ENCODE measurements at regions not wholly inside any gene's neighbourhood (a gene's known extent, or its start where the extent isn't known, plus 50 kb on each side); places are given as distances from the start of the nearest gene placed in this dataset.

GRCh38 chr17:73777131-73777449 is 132.8 kb upstream of the SDK2 start:
- Histone ChIP-seq H3K4me2 (ENCODE audit: insufficient read depth in 1 of 2, low read depth in 2 of 2, low read length in 2 of 2) (no peak overlapping the region), H2BK20ac (ENCODE audit: low read length) (no peak overlapping the region), H3K36me3 (ENCODE audit: control insufficient read depth in 2 of 4, insufficient read depth in 4 of 4, low read length in 3 of 4) (no peaks in the 10 kb centered on the region), H2BK120ac (replicated peaks; ENCODE audit: low read depth, low read length) (no peak overlapping the region), H3K4me3 (ENCODE audit: extremely low read depth in 1 of 4, insufficient read depth in 2 of 4, low read depth in 3 of 4, low read length in 4 of 4) (no peak overlapping the region), H3K27me3 (replicated peaks in 1 of 4; ENCODE audit: control insufficient read depth in 3 of 4, extremely low read depth in 1 of 4, insufficient read depth in 3 of 4, low read length in 3 of 4) (no peaks in the 10 kb centered on the region), H2BK5ac (ENCODE audit: low read depth, low read length) (no peak overlapping the region), H3K9me3 (ENCODE audit: insufficient read depth in 2 of 2, low read depth in 1 of 2, low read length in 1 of 2) (peaks cover 10 to 15% of the 10 kb centered on the region in 2 experiments), H2AFZ (ENCODE audit: low read length) (no peak overlapping the region), H2AK5ac (ENCODE audit: low read depth, low read length) (no peak overlapping the region), H3K56ac (replicated peaks; ENCODE audit: insufficient read length, low read depth, low read length) (no peak overlapping the region), H3K4ac (replicated peaks; ENCODE audit: insufficient read length, low read depth, low read length) (no peak overlapping the region), H4K20me1 (replicated peaks in 1 of 2; ENCODE audit: control insufficient read depth in 1 of 2, insufficient read depth in 2 of 2, low read length in 2 of 2) (no peaks in the 10 kb centered on the region), H3K9ac (replicated peaks in 1 of 4; ENCODE audit: extremely low read depth in 1 of 4, low read depth in 3 of 4, low read length in 3 of 4) (no peak overlapping the region), H3K79me1 (ENCODE audit: low read depth, low read length) (no peaks in the 10 kb centered on the region), H4K91ac (replicated peaks; ENCODE audit: insufficient read length, low read length) (no peak overlapping the region), H2BK12ac (ENCODE audit: low read depth, low read length) (no peak overlapping the region), H3K18ac (ENCODE audit: extremely low read depth, low read length) (no peak overlapping the region), H3K23ac (ENCODE audit: insufficient read length) (no peak overlapping the region), H3K23me2 (ENCODE audit: low read depth, low read length) (no peaks in the 10 kb centered on the region), H3K27ac (ENCODE audit: low read depth, low read length) (no peak overlapping the region), H4K5ac (ENCODE audit: insufficient read length, low read depth, low read length) (no peak overlapping the region), H3K4me1 (replicated peaks in 1 of 4; ENCODE audit: control insufficient read depth in 3 of 4, insufficient read depth in 4 of 4, low read length in 3 of 4) (no peaks in the 10 kb centered on the region), H3K14ac (ENCODE audit: insufficient read length) (no peak overlapping the region), H2BK15ac (ENCODE audit: low read length) (no peak overlapping the region), H4K8ac (ENCODE audit: extremely low read depth, insufficient read depth, low read length) (no peak overlapping the region), H3K79me2 (ENCODE audit: control insufficient read depth in 1 of 2, insufficient read depth in 2 of 2, low read length in 2 of 2) (no peaks in the 10 kb centered on the region)
- WGBS, 2 experiments (ENCODE audit: extremely low coverage in 1 of 2, insufficient coverage in 1 of 2, insufficient read length in 1 of 2, insufficient replicate concordance in 2 of 2, low coverage in 1 of 2, low lambda C conversion rate in 2 of 2, missing lambda C conversion rate in 1 of 2) = 88% methylated on average over 7 of the region's 7 CpGs; no CpG with 5 or more reads in 1 of the 2 experiments
- ChIA-PET POLR2A (ENCODE audit: partially characterized antibody) (no interaction called here), CTCF (ENCODE audit: partially characterized antibody) (interaction anchor here (0.8 kb wide), 1 partner anchor 157 kb away, joined by 3 read pairs; no protein-coding TSS in a partner anchor)
- no peak for DNase-seq (ENCODE audit: low read depth in 1 of 2, low spot score in 2 of 2)
- no peak for TF ChIP-seq RBBP5 (IDR thresholded peaks at IDR 0.05; ENCODE audit: borderline replicate concordance, low read depth, low read length)
- no peak for TF ChIP-seq TBP (IDR thresholded peaks at IDR 0.05; ENCODE audit: low read depth, low read length)
- no peak for TF ChIP-seq CBX8 (IDR thresholded peaks at IDR 0.05; ENCODE audit: borderline replicate concordance, low read depth, low read length)
- no peak for TF ChIP-seq RNF2 (IDR thresholded peaks at IDR 0.05; ENCODE audit: borderline replicate concordance, low read depth, low read length, missing control alignments, poor library complexity, severe bottlenecking)
- TF ChIP-seq YY1 (IDR thresholded peaks at IDR 0.05; ENCODE audit: low read depth, low read length) = no peak
- TF ChIP-seq RAD21 (IDR thresholded peaks at IDR 0.05 in 1 of 2, conservative IDR thresholded peaks at IDR 0.05 in 1 of 2; ENCODE audit: low read depth in 2 of 2, low read length in 2 of 2) = no peak
- no peak for TF ChIP-seq KDM1A (IDR thresholded peaks at IDR 0.05; ENCODE audit: borderline replicate concordance, low read length)
- TF ChIP-seq SP2 (IDR thresholded peaks at IDR 0.05; ENCODE audit: low read length) = no peak
- no peak for TF ChIP-seq EZH2 (IDR thresholded peaks at IDR 0.05; ENCODE audit: low read depth, low read length, severe bottlenecking)
- FAIRE-seq = no peak
